ENCODE measurements at regions not wholly inside any gene's neighbourhood (a gene's known extent, or its start where the extent isn't known, plus 50 kb on each side); places are given as distances from the start of the nearest gene placed in this dataset.

GRCh38 chr7:45237788-45238461 is 80.3 kb downstream of the RAMP3 start:
- TF ChIP-seq CTCF (IDR thresholded peaks at IDR 0.05) (no peak), POLR2A (IDR thresholded peaks at IDR 0.05) (no peak), EP300 (IDR thresholded peaks at IDR 0.05) (no peak), POLR2AphosphoS5 (IDR thresholded peaks at IDR 0.05) (no peak)

Measured in suprapubic skin (tissue), 4 donors.